ENCODE measurements at regions not wholly inside any gene's neighbourhood (a gene's known extent, or its start where the extent isn't known, plus 50 kb on each side); places are given as distances from the start of the nearest gene placed in this dataset.
A peak's percentile ranks its signal among the peaks of the same experiment; 100 is the strongest.

DNA sequence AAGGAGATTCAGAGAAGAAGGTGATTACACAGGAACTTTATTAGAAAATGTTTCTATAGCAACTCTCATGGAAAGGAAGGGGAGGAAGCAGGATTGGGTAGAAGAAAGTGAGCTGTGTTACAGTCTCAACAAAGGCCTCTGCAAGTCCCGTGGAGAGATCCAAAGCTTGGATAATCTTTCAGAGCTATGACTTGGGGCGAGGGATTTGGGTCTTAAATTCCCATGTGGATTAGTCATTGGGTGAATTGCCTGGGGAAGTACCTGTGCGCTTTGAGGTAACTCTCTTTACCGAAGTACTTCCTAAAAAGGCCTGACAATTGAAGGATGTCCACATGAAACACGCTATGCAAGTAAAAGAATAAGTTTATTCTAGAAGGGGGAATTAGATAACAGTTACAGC, 133.8 kb upstream of the ANKRD50 start:
- H2BK5ac ChIP-seq (ENCODE audit: low read depth, low read length): no peak overlapping the region
- no peak overlapping the region for H3K23ac ChIP-seq (ENCODE audit: insufficient read length)
- no peak overlapping the region for H3K27ac ChIP-seq (ENCODE audit: low read depth, low read length)
- no peaks in the 10 kb centered on the region for H3K27me3 ChIP-seq (replicated peaks in 1 of 4; ENCODE audit: control insufficient read depth in 3 of 4, extremely low read depth in 1 of 4, insufficient read depth in 3 of 4, low read length in 3 of 4)
- FAIRE-seq (no peak), DNase-seq (ENCODE audit: low read depth in 1 of 2, low spot score in 2 of 2) (no peak)
- no peak overlapping the region for H2BK120ac ChIP-seq (replicated peaks; ENCODE audit: low read depth, low read length)
- no peak overlapping the region for H2AK5ac ChIP-seq (ENCODE audit: low read depth, low read length)
- no peak overlapping the region for H3K56ac ChIP-seq (replicated peaks; ENCODE audit: insufficient read length, low read depth, low read length)
- no peak overlapping the region for H2BK15ac ChIP-seq (ENCODE audit: low read length)
- no peak overlapping the region for H4K8ac ChIP-seq (ENCODE audit: extremely low read depth, insufficient read depth, low read length)
- no peaks in the 10 kb centered on the region for H3K36me3 ChIP-seq (ENCODE audit: control insufficient read depth in 2 of 4, insufficient read depth in 4 of 4, low read length in 3 of 4)
- no peaks in the 10 kb centered on the region for H3K4me1 ChIP-seq (replicated peaks in 1 of 4; ENCODE audit: control insufficient read depth in 3 of 4, insufficient read depth in 4 of 4, low read length in 3 of 4)
- no peak overlapping the region for H2BK12ac ChIP-seq (ENCODE audit: low read depth, low read length)
- no peaks in the 10 kb centered on the region for H3K79me2 ChIP-seq (ENCODE audit: control insufficient read depth in 1 of 2, insufficient read depth in 2 of 2, low read length in 2 of 2)
- H3K18ac ChIP-seq (ENCODE audit: extremely low read depth, low read length): no peak overlapping the region
- H3K4me2 ChIP-seq (ENCODE audit: insufficient read depth in 1 of 2, low read depth in 2 of 2, low read length in 2 of 2): no peak overlapping the region
- TF ChIP-seq, protein P1, sequence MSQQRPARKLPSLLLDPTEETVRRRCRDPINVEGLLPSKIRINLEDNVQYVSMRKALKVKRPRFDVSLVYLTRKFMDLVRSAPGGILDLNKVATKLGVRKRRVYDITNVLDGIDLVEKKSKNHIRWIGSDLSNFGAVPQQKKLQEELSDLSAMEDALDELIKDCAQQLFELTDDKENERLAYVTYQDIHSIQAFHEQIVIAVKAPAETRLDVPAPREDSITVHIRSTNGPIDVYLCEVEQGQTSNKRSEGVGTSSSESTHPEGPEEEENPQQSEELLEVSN (IDR thresholded peaks at IDR 0.05): no peak
- TF ChIP-seq SIX5 (IDR thresholded peaks at IDR 0.05; ENCODE audit: low read depth, low read length): no peak
- no peak for TF ChIP-seq RAD21 (IDR thresholded peaks at IDR 0.05 in 1 of 2, conservative IDR thresholded peaks at IDR 0.05 in 1 of 2; ENCODE audit: low read depth in 2 of 2, low read length in 2 of 2)
- TF ChIP-seq RNF2 (IDR thresholded peaks at IDR 0.05; ENCODE audit: borderline replicate concordance, low read depth, low read length, missing control alignments, poor library complexity, severe bottlenecking): no peak
- TF ChIP-seq SP1 (IDR thresholded peaks at IDR 0.05; ENCODE audit: low read depth, low read length): no peak
- TF ChIP-seq BCL11A (IDR thresholded peaks at IDR 0.05; ENCODE audit: low read depth in 2 of 2, low read length in 2 of 2): no peak
- no peak for TF ChIP-seq PHF8 (conservative IDR thresholded peaks at IDR 0.05; ENCODE audit: low read depth, low read length)
- TF ChIP-seq JUN (IDR thresholded peaks at IDR 0.05; ENCODE audit: low read depth, low read length): no peak
- TF ChIP-seq SIN3A (conservative IDR thresholded peaks at IDR 0.05 in 1 of 2, IDR thresholded peaks at IDR 0.05 in 1 of 2; ENCODE audit: low read depth in 1 of 2, low read length in 2 of 2): no peak
- no peak for TF ChIP-seq ATF2 (IDR thresholded peaks at IDR 0.05; ENCODE audit: low read length)
- TF ChIP-seq EP300 (IDR thresholded peaks at IDR 0.05; ENCODE audit: borderline replicate concordance in 1 of 2, low read depth in 2 of 2, low read length in 2 of 2): no peak
- ChIA-PET POLR2A (ENCODE audit: partially characterized antibody) (no interaction called here), CTCF (ENCODE audit: partially characterized antibody) (no interaction called here)
- WGBS, 2 experiments (ENCODE audit: extremely low coverage in 1 of 2, insufficient coverage in 1 of 2, insufficient read length in 1 of 2, insufficient replicate concordance in 2 of 2, low coverage in 1 of 2, low lambda C conversion rate in 2 of 2, missing lambda C conversion rate in 1 of 2): 87% methylated on average over 5 of the region's 5 CpGs; no CpG with 5 or more reads in 1 of the 2 experiments
- no peaks in the 10 kb centered on the region for H4K20me1 ChIP-seq (replicated peaks in 1 of 2; ENCODE audit: control insufficient read depth in 1 of 2, insufficient read depth in 2 of 2, low read length in 2 of 2)
- H4K5ac ChIP-seq (ENCODE audit: insufficient read length, low read depth, low read length): no peak overlapping the region
- no peak overlapping the region for H2BK20ac ChIP-seq (ENCODE audit: low read length)
- no peaks in the 10 kb centered on the region for H3K23me2 ChIP-seq (ENCODE audit: low read depth, low read length)
- no peaks in the 10 kb centered on the region for H3K79me1 ChIP-seq (ENCODE audit: low read depth, low read length)
- no peak overlapping the region for H3K4me3 ChIP-seq (ENCODE audit: extremely low read depth in 1 of 4, insufficient read depth in 2 of 4, low read depth in 3 of 4, low read length in 4 of 4)
- no peak overlapping the region for H4K91ac ChIP-seq (replicated peaks; ENCODE audit: insufficient read length, low read length)
- H3K9me3 ChIP-seq (ENCODE audit: insufficient read depth in 2 of 2, low read depth in 1 of 2, low read length in 1 of 2): peaks cover 10 to 12% of the 10 kb centered on the region in 2 experiments
- H3K14ac ChIP-seq (ENCODE audit: insufficient read length): no peak overlapping the region
- no peak overlapping the region for H3K9ac ChIP-seq (replicated peaks in 1 of 4; ENCODE audit: extremely low read depth in 1 of 4, low read depth in 3 of 4, low read length in 3 of 4)
- H3K4ac ChIP-seq (replicated peaks; ENCODE audit: insufficient read length, low read depth, low read length): no peak overlapping the region
- peak overlapping the region; percentile 55; the same call in 1 of the 2 replicates for H2AFZ ChIP-seq (ENCODE audit: low read length)

Data from H1 (cell line).